ENCODE measurements at regions not wholly inside any gene's neighbourhood (a gene's known extent, or its start where the extent isn't known, plus 50 kb on each side); places are given as distances from the start of the nearest gene placed in this dataset.

DNA sequence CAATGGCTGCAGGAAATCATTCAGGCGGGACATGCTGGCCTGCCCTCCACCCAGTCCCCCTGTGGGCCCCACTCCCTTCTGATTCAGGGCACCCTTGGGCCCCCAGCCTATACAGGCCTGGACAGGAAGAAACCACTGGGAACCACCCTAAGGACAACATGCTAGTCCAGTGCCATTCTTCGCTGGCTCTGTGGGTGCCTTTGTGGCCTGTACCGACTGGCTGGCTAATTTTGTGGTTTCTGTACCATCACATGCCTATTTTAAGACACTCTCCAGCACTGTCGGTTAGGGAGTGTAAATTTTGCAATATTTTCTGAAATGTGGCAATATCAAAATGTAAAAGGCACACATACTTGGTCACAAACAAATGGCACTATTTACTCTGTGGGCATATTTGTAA, 61.4 kb upstream of the POLG start:
- TF ChIP-seq, protein P1, sequence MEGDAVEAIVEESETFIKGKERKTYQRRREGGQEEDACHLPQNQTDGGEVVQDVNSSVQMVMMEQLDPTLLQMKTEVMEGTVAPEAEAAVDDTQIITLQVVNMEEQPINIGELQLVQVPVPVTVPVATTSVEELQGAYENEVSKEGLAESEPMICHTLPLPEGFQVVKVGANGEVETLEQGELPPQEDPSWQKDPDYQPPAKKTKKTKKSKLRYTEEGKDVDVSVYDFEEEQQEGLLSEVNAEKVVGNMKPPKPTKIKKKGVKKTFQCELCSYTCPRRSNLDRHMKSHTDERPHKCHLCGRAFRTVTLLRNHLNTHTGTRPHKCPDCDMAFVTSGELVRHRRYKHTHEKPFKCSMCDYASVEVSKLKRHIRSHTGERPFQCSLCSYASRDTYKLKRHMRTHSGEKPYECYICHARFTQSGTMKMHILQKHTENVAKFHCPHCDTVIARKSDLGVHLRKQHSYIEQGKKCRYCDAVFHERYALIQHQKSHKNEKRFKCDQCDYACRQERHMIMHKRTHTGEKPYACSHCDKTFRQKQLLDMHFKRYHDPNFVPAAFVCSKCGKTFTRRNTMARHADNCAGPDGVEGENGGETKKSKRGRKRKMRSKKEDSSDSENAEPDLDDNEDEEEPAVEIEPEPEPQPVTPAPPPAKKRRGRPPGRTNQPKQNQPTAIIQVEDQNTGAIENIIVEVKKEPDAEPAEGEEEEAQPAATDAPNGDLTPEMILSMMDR (IDR thresholded peaks at IDR 0.05; ENCODE audit: low read depth, low read length, poor library complexity, severe bottlenecking): no peak
- TF ChIP-seq EZH2phosphoT487 (IDR thresholded peaks at IDR 0.05; ENCODE audit: borderline replicate concordance, low read length): no peak
